Aorta (tissue), 5 donors: ENCODE measurements at regions not wholly inside any gene's neighbourhood (a gene's known extent, or its start where the extent isn't known, plus 50 kb on each side); places are given as distances from the start of the nearest gene placed in this dataset.
"Not testable (repeated sequence)": the region's sequence is repeated elsewhere in the genome, so short reads cannot be mapped to it uniquely, and the experiment has no call there.

Experiments used
- ATAC-seq: fragments of 200-7000 bp; cut with Tn5 transposase; one replicate; pipeline ENCODE4 v1.9.1; 2022; ENCODE audit warnings: moderate library complexity; ENCODE audit not compliant: low FRiP score
- DNase-seq, 2 donors: peaks; one replicate each; pipeline ENCODE4 v3.0.0-alpha.2; 2020
- H3K27ac ChIP-seq, 2 donors: one replicate each; pipeline ENCODE4 v1.5.1; 2013; ENCODE audit warnings: low read length in 2 of 2, mild to moderate bottlenecking in 2 of 2, moderate library complexity in 2 of 2, control low read depth in 1 of 2, inconsistent platforms in 1 of 2, low read depth in 1 of 2
- H3K27me3 ChIP-seq, 2 donors: one replicate each; pipeline ENCODE4 v1.6.1; 2013; ENCODE audit warnings: control low read depth in 1 of 2, low read length in 1 of 2, mild to moderate bottlenecking in 1 of 2, moderate library complexity in 1 of 2; ENCODE audit not compliant: insufficient read depth in 2 of 2, control insufficient read depth in 1 of 2
- H3K36me3 ChIP-seq, 2 donors: one replicate each; pipeline ENCODE4 v1.6.1; 2013; ENCODE audit warnings: control low read depth in 1 of 2, low read length in 1 of 2, mild to moderate bottlenecking in 1 of 2; ENCODE audit not compliant: insufficient read depth in 2 of 2, control insufficient read depth in 1 of 2
- H3K4me1 ChIP-seq, 2 donors: one replicate each; pipeline ENCODE4 v1.6.1; 2013; ENCODE audit warnings: low read length in 2 of 2, control low read depth in 1 of 2, mild to moderate bottlenecking in 1 of 2, moderate library complexity in 1 of 2; ENCODE audit not compliant: insufficient read depth in 2 of 2, control insufficient read depth in 1 of 2
- H3K4me3 ChIP-seq, 2 donors: one replicate each; pipeline ENCODE4 v1.5.1; 2013; ENCODE audit warnings: low read length in 2 of 2, control low read depth in 1 of 2, mild to moderate bottlenecking in 1 of 2
- H3K9me3 ChIP-seq: one replicate; pipeline ENCODE4 v1.6.1; 2013; ENCODE audit warnings: mild to moderate bottlenecking, low read length; ENCODE audit not compliant: control insufficient read depth
- WGBS, 2 donors: extraction: QIAGEN DNeasy Blood & Tissue Kit; methylation state at CpG; one replicate each; pipeline ENCODE4 v1.1.7; 2013; 5-methylcytosine and 5-hydroxymethylcytosine counted together
- intact Hi-C, 2 donors: fragments of 100-400 bp; cut with DNase I; formaldehyde crosslinking; loops; one replicate each; pipeline versions ENCODE4 v1.14.2 to v1.15.0; 2022
- donor health status: healthy with polysubstance abuse.
- donor health status: Bipolar disorder and iron deficiency.
- donor health status: DM: no; HTN: no; CAD: no.
- donor health status: DM: no; HTN: no; CAD: no.
- donor health status: DM: yes; HTN: yes; CAD: no.

GRCh38 chr11:22082178-22082577 lies 110.7 kb upstream of the ANO5 start:
- no peak for ATAC-seq
- no peak for DNase-seq
- Histone ChIP-seq H3K4me3 (no peak overlapping the region), H3K27ac (no peak overlapping the region), H3K9me3 (no peaks in the 10 kb centered on the region), H3K27me3 (no peaks in the 10 kb centered on the region), H3K36me3 (no peaks in the 10 kb centered on the region), H3K4me1 (peaks cover 0 to 4% of the 10 kb centered on the region in 2 donors)
- intact Hi-C loops: no loop called here

- DNase-seq (no peak), ATAC-seq (no peak)
- Histone ChIP-seq H3K27me3 (no peaks in the 10 kb centered on the region), H3K4me1 (peaks cover 0 to 4% of the 10 kb centered on the region in 2 donors), H3K27ac (no peak overlapping the region), H3K4me3 (no peak overlapping the region), H3K36me3 (no peaks in the 10 kb centered on the region), H3K9me3 (no peaks in the 10 kb centered on the region)
- intact Hi-C loops: no loop called here
These were observed 110.1 kb upstream of the ANO5 start for GRCh38 chr11:22082788-22083187.

- Histone ChIP-seq H3K36me3 (no peaks in the 10 kb centered on the region), H3K9me3 (no peaks in the 10 kb centered on the region), H3K27ac (no peak overlapping the region), H3K4me1 (peaks cover 0 to 4% of the 10 kb centered on the region in 2 donors), H3K27me3 (no peaks in the 10 kb centered on the region), H3K4me3 (no peak overlapping the region)
- DNase-seq: no peak
- intact Hi-C loops: no loop called here
- WGBS, 2 donors: 0 to 3% methylated on average over 1 of the region's 1 CpG
- ATAC-seq: no peak
These were observed 108.8 kb upstream of the ANO5 start for GRCh38 chr11:22084056-22084455.

- no peak overlapping the region for H3K27ac ChIP-seq
- no peak for ATAC-seq
- H3K36me3 ChIP-seq: no peaks in the 10 kb centered on the region
- no peaks in the 10 kb centered on the region for H3K27me3 ChIP-seq
- H3K4me1 ChIP-seq: peaks cover 0 to 4% of the 10 kb centered on the region in 2 donors
- H3K4me3 ChIP-seq: no peak overlapping the region
- H3K9me3 ChIP-seq: no peaks in the 10 kb centered on the region
- intact Hi-C loops: no loop called here
- DNase-seq: no peak
These were observed 108.3 kb upstream of the ANO5 start for GRCh38 chr11:22084564-22084963.

GRCh38 chr11:22089609-22090008 lies 103.3 kb upstream of the ANO5 start:
- H3K9me3 ChIP-seq: no peaks in the 10 kb centered on the region
- 49 to 54% methylated on average over 2 of the region's 2 CpGs for WGBS, 2 donors

GRCh38 chr11:22106566-22106965 lies 86.3 kb upstream of the ANO5 start:
- H3K27me3 ChIP-seq: no peaks in the 10 kb centered on the region
- 72 to 77% methylated on average over 2 of the region's 2 CpGs for WGBS, 2 donors
- no peak overlapping the region for H3K4me3 ChIP-seq
- intact Hi-C loops: no loop called here
- no peak overlapping the region for H3K27ac ChIP-seq
- H3K9me3 ChIP-seq: no peaks in the 10 kb centered on the region
- H3K4me1 ChIP-seq: no peaks in the 10 kb centered on the region
- ATAC-seq: no peak
- DNase-seq: no peak
- H3K36me3 ChIP-seq: no peaks in the 10 kb centered on the region

More at GRCh38 chr11:22089609-22090008, 103.3 kb upstream of the ANO5 start:
- no peak overlapping the region for H3K27ac ChIP-seq
- DNase-seq (no peak), ATAC-seq (no peak)
- intact Hi-C loops: no loop called here
- H3K27me3 ChIP-seq: no peaks in the 10 kb centered on the region
- no peaks in the 10 kb centered on the region for H3K36me3 ChIP-seq
- H3K4me1 ChIP-seq: no peaks in the 10 kb centered on the region
- H3K4me3 ChIP-seq: no peak overlapping the region

DNA sequence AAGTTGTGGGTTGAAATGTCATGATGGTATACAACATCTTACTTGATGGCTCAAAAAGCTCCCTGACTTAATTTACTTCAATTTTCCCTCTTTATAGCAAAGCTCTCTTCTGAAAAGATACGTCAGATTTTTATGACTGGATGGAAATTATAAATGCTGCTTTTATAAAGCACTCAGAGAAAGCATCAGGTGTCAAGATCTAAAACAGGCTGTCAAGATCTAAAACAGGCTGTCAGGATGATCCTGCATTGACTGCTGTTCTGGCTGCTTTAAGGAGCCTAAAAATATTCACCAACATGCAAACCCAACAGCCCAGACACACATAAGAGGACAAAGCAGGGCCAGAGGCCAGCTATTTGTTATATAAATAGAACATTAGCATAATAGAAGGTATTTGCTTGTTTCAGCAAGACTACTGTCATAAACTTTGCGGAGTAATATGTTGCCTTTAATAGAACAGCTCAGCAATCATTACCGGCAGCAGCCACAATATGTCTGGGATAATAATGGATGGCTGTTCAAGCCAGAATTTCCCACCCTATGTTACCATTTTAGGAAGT lies 77.3 kb upstream of the ANO5 start:
- H3K9me3 ChIP-seq: no peaks in the 10 kb centered on the region
- no peak for ATAC-seq
- H3K4me1 ChIP-seq: no peaks in the 10 kb centered on the region
- no peaks in the 10 kb centered on the region for H3K27me3 ChIP-seq
- DNase-seq: no peak
- intact Hi-C loops: no loop called here
- 22 to 34% methylated on average over 3 of the region's 3 CpGs for WGBS, 2 donors
- no peaks in the 10 kb centered on the region for H3K36me3 ChIP-seq
- H3K27ac ChIP-seq: no peak overlapping the region
- no peak overlapping the region for H3K4me3 ChIP-seq

GRCh38 chr11:22127981-22128380 lies 64.9 kb upstream of the ANO5 start:
- 86% methylated on average over 2 of the region's 2 CpGs for WGBS, 2 donors
- ATAC-seq, H3K36me3 ChIP-seq, DNase-seq, H3K4me1 ChIP-seq, H3K27me3 ChIP-seq, H3K4me3 ChIP-seq, H3K9me3 ChIP-seq, intact Hi-C loops, H3K27ac ChIP-seq: not testable (repeated sequence)

DNA sequence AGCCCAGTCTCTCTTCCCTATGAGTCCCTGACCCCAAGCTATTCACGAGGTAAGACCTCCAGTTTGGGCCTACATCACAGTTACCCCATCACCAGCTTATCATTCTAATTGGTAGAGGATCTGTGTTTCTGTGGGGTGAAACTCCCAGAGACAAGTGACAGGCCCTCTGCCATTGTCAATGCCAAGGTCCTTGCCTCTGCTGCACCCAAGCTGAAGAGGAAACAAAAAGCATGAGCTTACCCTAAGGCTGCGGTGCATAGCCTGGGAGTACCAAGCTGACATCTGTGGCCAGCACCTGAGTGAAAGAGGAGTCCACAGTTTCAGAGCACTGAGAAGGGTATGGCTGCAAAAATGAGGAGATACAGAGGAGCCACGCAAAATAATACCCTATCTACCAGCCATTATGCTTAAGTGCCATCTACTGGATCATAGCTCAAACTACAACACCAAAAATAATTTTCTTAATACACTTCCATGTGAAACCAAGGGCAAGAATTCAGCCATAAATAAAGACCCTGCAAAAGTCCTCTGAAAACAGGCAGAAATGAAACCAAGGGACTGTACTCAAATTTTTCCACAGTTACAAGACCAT lies 62.3 kb upstream of the ANO5 start:
- H3K27ac ChIP-seq: no peak overlapping the region
- no peak overlapping the region for H3K4me3 ChIP-seq
- no peak for DNase-seq
- peaks cover 2% of the 10 kb centered on the region for H3K9me3 ChIP-seq
- H3K27me3 ChIP-seq: no peaks in the 10 kb centered on the region
- 50 to 55% methylated on average over 3 of the region's 3 CpGs for WGBS, 2 donors
- no peaks in the 10 kb centered on the region for H3K4me1 ChIP-seq
- ATAC-seq: no peak
- H3K36me3 ChIP-seq: no peaks in the 10 kb centered on the region
- intact Hi-C loops: loop anchor here in 1 of 2 donors (10.0 kb wide), 1 partner anchor 1486 kb away; no protein-coding TSS in a partner anchor
